ENCODE measurements at regions not wholly inside any gene's neighbourhood (a gene's known extent, or its start where the extent isn't known, plus 50 kb on each side); places are given as distances from the start of the nearest gene placed in this dataset.

GRCh38 chr1:232474826-232475225 lies 155.1 kb downstream of the SIPA1L2 start:
- no peak for DNase-seq

- DNase-seq, result no peak
These were observed 156.0 kb downstream of the SIPA1L2 start for GRCh38 chr1:232473900-232474299.

- DNase-seq, result no peak
These were observed 156.6 kb downstream of the SIPA1L2 start for GRCh38 chr1:232473324-232473723.

GRCh38 chr1:232472485-232473041 lies 157.4 kb downstream of the SIPA1L2 start:
- no peak for DNase-seq

- no peak for DNase-seq
These were observed 158.7 kb downstream of the SIPA1L2 start for GRCh38 chr1:232471250-232471649.

GRCh38 chr1:232470711-232471110 lies 159.2 kb downstream of the SIPA1L2 start:
- DNase-seq, result no peak

GRCh38 chr1:232468249-232468648 lies 161.7 kb downstream of the SIPA1L2 start:
- no peak for DNase-seq

- no peak for DNase-seq
These were observed 162.7 kb downstream of the SIPA1L2 start for GRCh38 chr1:232467073-232467760.

- DNase-seq, result no peak
These were observed 165.6 kb downstream of the SIPA1L2 start for GRCh38 chr1:232464325-232464724.

- no peak for DNase-seq
These were observed 166.7 kb downstream of the SIPA1L2 start for GRCh38 chr1:232463225-232463624.

- no peak for DNase-seq
These were observed 167.7 kb downstream of the SIPA1L2 start for GRCh38 chr1:232462213-232462612.

GRCh38 chr1:232459826-232460225 lies 170.1 kb downstream of the SIPA1L2 start:
- no peak for DNase-seq

- peak in 1 of 2 donors; percentile 7 for DNase-seq
These were observed 170.8 kb downstream of the SIPA1L2 start for GRCh38 chr1:232459087-232459486.

GRCh38 chr1:232457595-232457994 lies 172.3 kb downstream of the SIPA1L2 start:
- DNase-seq, result peak in 1 of 2 donors; percentile 54

GRCh38 chr1:232456714-232457113 lies 173.2 kb downstream of the SIPA1L2 start:
- DNase-seq, result no peak

- no peak for DNase-seq
These were observed 175.6 kb downstream of the SIPA1L2 start for GRCh38 chr1:232454227-232454886.

- DNase-seq, result no peak
These were observed 177.0 kb downstream of the SIPA1L2 start for GRCh38 chr1:232452736-232453440.

- no peak for DNase-seq
These were observed 177.8 kb downstream of the SIPA1L2 start for GRCh38 chr1:232452117-232452516.

GRCh38 chr1:232451506-232451905 lies 178.4 kb downstream of the SIPA1L2 start:
- no peak for DNase-seq

- no peak for DNase-seq
These were observed 179.3 kb downstream of the SIPA1L2 start for GRCh38 chr1:232450615-232451014.

- no peak for DNase-seq
These were observed 182.8 kb downstream of the SIPA1L2 start for GRCh38 chr1:232447125-232447524.

- DNase-seq, result no peak
These were observed 184.4 kb downstream of the SIPA1L2 start for GRCh38 chr1:232445361-232446106.

GRCh38 chr1:232443372-232443771 lies 186.6 kb downstream of the SIPA1L2 start:
- DNase-seq, result no peak

All from CD4-positive, alpha-beta T cell treated with Interferon alpha-2 for 1 hour (primary cell).